ENCODE measurements at regions not wholly inside any gene's neighbourhood (a gene's known extent, or its start where the extent isn't known, plus 50 kb on each side); places are given as distances from the start of the nearest gene placed in this dataset.

- no peak for TF ChIP-seq CTCF (conservative IDR thresholded peaks at IDR 0.05)
- TF ChIP-seq EZH2 (IDR thresholded peaks at IDR 0.05; ENCODE audit: low read depth) = no peak
These were observed 167.5 kb upstream of the SRRM4 start for GRCh38 chr12:118813778-118814357.

All from PC-9 (cell line).